ENCODE measurements at regions not wholly inside any gene's neighbourhood (a gene's known extent, or its start where the extent isn't known, plus 50 kb on each side); places are given as distances from the start of the nearest gene placed in this dataset.

- DNase-seq: no peak
- H4K20me1 ChIP-seq (ENCODE audit: low read length): no peaks in the 10 kb centered on the region
- POLR2A ChIA-PET (ENCODE audit: unreplicated experiment): no interaction called here
- no peak overlapping the region for H2AFZ ChIP-seq (ENCODE audit: low read length)
- no peak overlapping the region for H3K4me2 ChIP-seq (ENCODE audit: low read length)
- CTCF ChIA-PET: no interaction called here
- H3K27me3 ChIP-seq (ENCODE audit: low read length): no peaks in the 10 kb centered on the region
- H3K79me2 ChIP-seq (ENCODE audit: low read length): no peaks in the 10 kb centered on the region
- no peaks in the 10 kb centered on the region for H3K4me1 ChIP-seq (ENCODE audit: insufficient read depth, low read length)
- no peaks in the 10 kb centered on the region for H3F3A ChIP-seq (ENCODE audit: low read length, unreplicated experiment)
- no peak overlapping the region for H3K9ac ChIP-seq (ENCODE audit: low read length)
- BruUV-seq (replicated peaks): no TSS peak
- peaks cover 30% of the 10 kb centered on the region for H3K36me3 ChIP-seq (ENCODE audit: low read depth, low read length)
- H3K9me3 ChIP-seq (ENCODE audit: low read length): no peaks in the 10 kb centered on the region
- TF ChIP-seq, protein P1, sequence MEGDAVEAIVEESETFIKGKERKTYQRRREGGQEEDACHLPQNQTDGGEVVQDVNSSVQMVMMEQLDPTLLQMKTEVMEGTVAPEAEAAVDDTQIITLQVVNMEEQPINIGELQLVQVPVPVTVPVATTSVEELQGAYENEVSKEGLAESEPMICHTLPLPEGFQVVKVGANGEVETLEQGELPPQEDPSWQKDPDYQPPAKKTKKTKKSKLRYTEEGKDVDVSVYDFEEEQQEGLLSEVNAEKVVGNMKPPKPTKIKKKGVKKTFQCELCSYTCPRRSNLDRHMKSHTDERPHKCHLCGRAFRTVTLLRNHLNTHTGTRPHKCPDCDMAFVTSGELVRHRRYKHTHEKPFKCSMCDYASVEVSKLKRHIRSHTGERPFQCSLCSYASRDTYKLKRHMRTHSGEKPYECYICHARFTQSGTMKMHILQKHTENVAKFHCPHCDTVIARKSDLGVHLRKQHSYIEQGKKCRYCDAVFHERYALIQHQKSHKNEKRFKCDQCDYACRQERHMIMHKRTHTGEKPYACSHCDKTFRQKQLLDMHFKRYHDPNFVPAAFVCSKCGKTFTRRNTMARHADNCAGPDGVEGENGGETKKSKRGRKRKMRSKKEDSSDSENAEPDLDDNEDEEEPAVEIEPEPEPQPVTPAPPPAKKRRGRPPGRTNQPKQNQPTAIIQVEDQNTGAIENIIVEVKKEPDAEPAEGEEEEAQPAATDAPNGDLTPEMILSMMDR (conservative IDR thresholded peaks at IDR 0.05; ENCODE audit: low read depth, low read length): no peak
- TF ChIP-seq EZH2phosphoT487 (IDR thresholded peaks at IDR 0.05; ENCODE audit: borderline replicate concordance, low read length): no peak
- no peak for TF ChIP-seq EZH2 (IDR thresholded peaks at IDR 0.05; ENCODE audit: low read length, unreplicated experiment)
- no peaks in the 10 kb centered on the region for H3K9me2 ChIP-seq (replicated peaks; ENCODE audit: low read length)
- no peak overlapping the region for H3K27ac ChIP-seq (ENCODE audit: low read length)
- H3K4me3 ChIP-seq (ENCODE audit: low read length): no peak overlapping the region
- ATAC-seq: no peak
- intact Hi-C loops (cut with micrococcal nuclease): no loop called here
These were observed 259.6 kb upstream of the RGS6 start for GRCh38 chr14:71672596-71672995.

GRCh38 chr14:71675126-71675899 is 256.9 kb upstream of the RGS6 start:
- no peak for ATAC-seq
- Histone ChIP-seq H3K36me3 (ENCODE audit: low read depth, low read length) (peaks cover 30% of the 10 kb centered on the region), H3K4me2 (ENCODE audit: low read length) (no peak overlapping the region), H3K79me2 (ENCODE audit: low read length) (no peaks in the 10 kb centered on the region), H3K9me2 (replicated peaks; ENCODE audit: low read length) (no peaks in the 10 kb centered on the region), H3K4me3 (ENCODE audit: low read length) (no peak overlapping the region), H3K9me3 (ENCODE audit: low read length) (no peaks in the 10 kb centered on the region), H3K27ac (ENCODE audit: low read length) (no peak overlapping the region), H3K27me3 (ENCODE audit: low read length) (no peaks in the 10 kb centered on the region), H3F3A (ENCODE audit: low read length, unreplicated experiment) (no peaks in the 10 kb centered on the region), H2AFZ (ENCODE audit: low read length) (no peak overlapping the region), H4K20me1 (ENCODE audit: low read length) (no peaks in the 10 kb centered on the region), H3K9ac (ENCODE audit: low read length) (no peak overlapping the region), H3K4me1 (ENCODE audit: insufficient read depth, low read length) (no peaks in the 10 kb centered on the region)
- TF ChIP-seq EZH2phosphoT487 (IDR thresholded peaks at IDR 0.05; ENCODE audit: borderline replicate concordance, low read length) (no peak), EZH2 (IDR thresholded peaks at IDR 0.05; ENCODE audit: low read length, unreplicated experiment) (no peak)
- TF ChIP-seq, protein P1 (conservative IDR thresholded peaks at IDR 0.05; ENCODE audit: low read depth, low read length): no peak
- BruUV-seq (replicated peaks): no TSS peak
- ChIA-PET CTCF (interaction anchor here (0.6 kb wide), 2 partner anchors 27 to 533 kb away, joined by 3 to 5 read pairs; no protein-coding TSS in a partner anchor), POLR2A (ENCODE audit: unreplicated experiment) (interaction anchor here (0.5 to 0.6 kb wide), 2 partner anchors 501 to 552 kb away, joined by 3 to 4 read pairs; no protein-coding TSS in a partner anchor)
- no peak for DNase-seq
- intact Hi-C loops (cut with micrococcal nuclease): no loop called here

GRCh38 chr14:71675900-71676287 is 256.3 kb upstream of the RGS6 start:
- no peaks in the 10 kb centered on the region for H3K79me2 ChIP-seq (ENCODE audit: low read length)
- no peaks in the 10 kb centered on the region for H3F3A ChIP-seq (ENCODE audit: low read length, unreplicated experiment)
- CTCF ChIA-PET: interaction anchor here (0.6 kb wide), 2 partner anchors 27 to 534 kb away, joined by 3 to 5 read pairs; no protein-coding TSS in a partner anchor
- ATAC-seq (no peak), DNase-seq (no peak)
- TF ChIP-seq, protein P1 (conservative IDR thresholded peaks at IDR 0.05; ENCODE audit: low read depth, low read length): no peak
- TF ChIP-seq EZH2 (IDR thresholded peaks at IDR 0.05; ENCODE audit: low read length, unreplicated experiment): no peak
- TF ChIP-seq EZH2phosphoT487 (IDR thresholded peaks at IDR 0.05; ENCODE audit: borderline replicate concordance, low read length): no peak
- H3K4me1 ChIP-seq (ENCODE audit: insufficient read depth, low read length): no peaks in the 10 kb centered on the region
- POLR2A ChIA-PET (ENCODE audit: unreplicated experiment): interaction anchor here (0.5 kb wide), 1 partner anchor 553 kb away, joined by 3 read pairs; no protein-coding TSS in a partner anchor
- no peak overlapping the region for H3K9ac ChIP-seq (ENCODE audit: low read length)
- no peaks in the 10 kb centered on the region for H3K9me2 ChIP-seq (replicated peaks; ENCODE audit: low read length)
- no peaks in the 10 kb centered on the region for H3K27me3 ChIP-seq (ENCODE audit: low read length)
- H3K4me2 ChIP-seq (ENCODE audit: low read length): no peak overlapping the region
- no peaks in the 10 kb centered on the region for H3K9me3 ChIP-seq (ENCODE audit: low read length)
- H2AFZ ChIP-seq (ENCODE audit: low read length): no peak overlapping the region
- H3K27ac ChIP-seq (ENCODE audit: low read length): no peak overlapping the region
- intact Hi-C loops (cut with micrococcal nuclease): no loop called here
- H4K20me1 ChIP-seq (ENCODE audit: low read length): no peaks in the 10 kb centered on the region
- no peak overlapping the region for H3K4me3 ChIP-seq (ENCODE audit: low read length)
- no TSS peak for BruUV-seq (replicated peaks)
- peaks cover 29% of the 10 kb centered on the region for H3K36me3 ChIP-seq (ENCODE audit: low read depth, low read length)
